ENCODE measurements at regions not wholly inside any gene's neighbourhood (a gene's known extent, or its start where the extent isn't known, plus 50 kb on each side); places are given as distances from the start of the nearest gene placed in this dataset.

DNA sequence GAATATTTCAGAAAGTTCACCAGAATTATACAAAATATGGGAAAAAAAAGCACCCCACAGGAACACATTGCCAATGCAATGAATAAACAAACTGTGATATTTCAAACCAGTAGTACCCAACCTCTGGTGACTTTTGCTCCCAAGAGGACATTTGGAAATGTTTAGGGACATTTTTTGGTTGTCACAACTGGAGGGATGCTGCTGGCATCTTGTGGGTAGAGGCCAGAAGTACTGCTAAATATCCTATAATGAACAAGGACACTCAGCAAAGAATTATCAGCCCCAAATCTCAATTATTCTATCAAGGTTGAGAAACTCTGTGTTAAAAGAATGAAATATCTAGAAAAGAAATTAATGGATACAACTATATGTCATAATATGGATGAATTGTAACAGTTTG is 1334.4 kb upstream of the FLRT2 start:
- Histone ChIP-seq H3K4me3 (ENCODE audit: low read depth, low read length) (no peak overlapping the region), H3K4me1 (ENCODE audit: control insufficient read depth, insufficient read depth, low read length, poor library complexity, severe bottlenecking) (no peaks in the 10 kb centered on the region), H3K36me3 (ENCODE audit: control insufficient read depth, insufficient read depth, low read length) (no peaks in the 10 kb centered on the region), H3K9me3 (ENCODE audit: control insufficient read depth in 2 of 2, low read length in 2 of 2) (peaks cover 0 to 5% of the 10 kb centered on the region in 2 experiments), H3K27me3 (ENCODE audit: control insufficient read depth, insufficient read depth, low read length) (no peaks in the 10 kb centered on the region), H3K27ac (ENCODE audit: insufficient read depth, low read length, poor library complexity, severe bottlenecking) (no peak overlapping the region)
- ATAC-seq (ENCODE audit: low read depth in 2 of 2) (no peak), DNase-seq (no peak)
- Mint-ChIP-seq H3K4me3 (no peak overlapping the region), H3K4me1 (no peaks in the 10 kb centered on the region), H3K36me3 (no peaks in the 10 kb centered on the region), H3K27me3 (no peaks in the 10 kb centered on the region), H3K9me3 (peaks cover 5 to 23% (median 10%) of the 10 kb centered on the region in 7 donors), H3K27ac (no peak overlapping the region)

DNA sequence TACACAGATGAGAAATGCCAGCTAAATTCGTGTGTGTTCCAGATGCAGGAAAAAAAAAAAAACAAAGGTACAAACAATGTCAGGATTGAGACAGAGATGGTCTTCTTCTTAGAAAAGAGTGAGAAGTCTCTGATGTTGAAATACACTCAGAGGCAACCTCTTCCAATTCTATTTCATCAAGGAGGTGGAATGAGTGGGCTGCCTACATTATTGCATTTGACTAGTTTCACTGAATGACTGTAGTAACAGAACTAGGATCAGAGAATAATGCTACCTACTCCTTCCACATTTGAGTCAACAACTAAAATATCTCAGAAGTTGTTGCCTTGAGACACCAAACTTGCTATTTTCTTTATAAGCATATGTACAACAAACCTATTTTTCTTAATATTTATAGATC is 1332.2 kb upstream of the FLRT2 start:
- no peaks in the 10 kb centered on the region for H3K27me3 Mint-ChIP-seq

DNA sequence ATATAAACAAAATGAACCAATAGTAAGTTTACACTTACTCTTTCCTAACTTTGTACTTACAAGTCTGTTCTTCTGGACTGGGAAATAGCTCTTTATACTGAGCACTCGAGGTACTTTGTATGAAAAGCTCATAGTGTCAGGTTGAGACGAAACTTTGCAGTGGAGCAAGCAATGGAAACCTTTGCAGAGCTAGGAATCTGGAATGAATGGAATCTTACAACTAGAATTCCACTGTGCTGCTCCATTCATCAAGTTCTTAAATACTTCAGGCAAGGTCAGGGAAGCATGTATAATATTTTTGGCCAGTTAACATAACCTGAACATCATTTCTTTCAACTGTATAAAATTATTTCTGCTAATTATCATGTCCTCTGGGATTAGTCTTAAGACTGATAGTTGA is 1327.5 kb upstream of the FLRT2 start:
- Mint-ChIP-seq H3K36me3 (no peaks in the 10 kb centered on the region), H3K27me3 (no peaks in the 10 kb centered on the region)

More for the DNA sequence above, 1332.2 kb upstream of the FLRT2 start:
- Mint-ChIP-seq H3K27ac (no peak overlapping the region), H3K36me3 (no peaks in the 10 kb centered on the region), H3K4me1 (no peaks in the 10 kb centered on the region), H3K4me3 (no peak overlapping the region), H3K9me3 (peaks cover 5 to 22% (median 12%) of the 10 kb centered on the region in 7 donors)
- Histone ChIP-seq H3K4me1 (ENCODE audit: control insufficient read depth, insufficient read depth, low read length, poor library complexity, severe bottlenecking) (no peaks in the 10 kb centered on the region), H3K36me3 (ENCODE audit: control insufficient read depth, insufficient read depth, low read length) (no peaks in the 10 kb centered on the region), H3K9me3 (ENCODE audit: control insufficient read depth in 2 of 2, low read length in 2 of 2) (peaks cover 3 to 22% of the 10 kb centered on the region in 2 experiments), H3K4me3 (ENCODE audit: low read depth, low read length) (no peak overlapping the region), H3K27ac (ENCODE audit: insufficient read depth, low read length, poor library complexity, severe bottlenecking) (no peak overlapping the region), H3K27me3 (ENCODE audit: control insufficient read depth, insufficient read depth, low read length) (no peaks in the 10 kb centered on the region)
- no peak for ATAC-seq (ENCODE audit: low read depth in 2 of 2)
- DNase-seq, result no peak

DNA sequence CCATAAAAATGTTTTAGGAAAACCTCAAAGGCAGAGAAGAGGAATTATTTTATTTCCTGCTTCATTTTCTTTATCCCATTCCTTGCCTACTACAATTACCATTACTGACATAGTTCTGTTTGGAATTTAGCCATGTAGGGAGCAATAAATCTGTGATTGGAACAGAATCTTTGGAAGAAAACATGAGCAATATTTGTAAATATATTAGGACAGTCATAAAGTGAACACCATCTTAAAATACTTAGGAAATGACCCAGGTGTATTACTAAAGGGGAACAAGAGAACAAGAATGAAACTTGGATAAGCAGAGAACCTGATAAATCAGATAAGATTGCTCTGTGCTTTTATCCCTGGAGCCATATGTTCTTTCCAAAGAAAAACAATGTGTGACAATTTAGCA is 1326.0 kb upstream of the FLRT2 start:
- H3K27ac Mint-ChIP-seq, result no peak overlapping the region
- H3K4me1 ChIP-seq (ENCODE audit: control insufficient read depth, insufficient read depth, low read length, poor library complexity, severe bottlenecking), result no peaks in the 10 kb centered on the region
- H3K9me3 Mint-ChIP-seq, result peaks cover 4 to 28% (median 10%) of the 10 kb centered on the region in 7 donors

More for the DNA sequence above, 1327.5 kb upstream of the FLRT2 start:
- Mint-ChIP-seq H3K27ac (no peak overlapping the region), H3K4me3 (no peak overlapping the region), H3K9me3 (peaks cover 5 to 26% (median 10%) of the 10 kb centered on the region in 7 donors), H3K4me1 (no peaks in the 10 kb centered on the region)
- DNase-seq (no peak), ATAC-seq (ENCODE audit: low read depth in 2 of 2) (no peak)
- Histone ChIP-seq H3K9me3 (ENCODE audit: control insufficient read depth in 2 of 2, low read length in 2 of 2) (peaks cover 3 to 24% of the 10 kb centered on the region in 2 experiments), H3K4me3 (ENCODE audit: low read depth, low read length) (no peak overlapping the region), H3K4me1 (ENCODE audit: control insufficient read depth, insufficient read depth, low read length, poor library complexity, severe bottlenecking) (no peaks in the 10 kb centered on the region), H3K36me3 (ENCODE audit: control insufficient read depth, insufficient read depth, low read length) (no peaks in the 10 kb centered on the region), H3K27ac (ENCODE audit: insufficient read depth, low read length, poor library complexity, severe bottlenecking) (no peak overlapping the region), H3K27me3 (ENCODE audit: control insufficient read depth, insufficient read depth, low read length) (no peaks in the 10 kb centered on the region)

DNA sequence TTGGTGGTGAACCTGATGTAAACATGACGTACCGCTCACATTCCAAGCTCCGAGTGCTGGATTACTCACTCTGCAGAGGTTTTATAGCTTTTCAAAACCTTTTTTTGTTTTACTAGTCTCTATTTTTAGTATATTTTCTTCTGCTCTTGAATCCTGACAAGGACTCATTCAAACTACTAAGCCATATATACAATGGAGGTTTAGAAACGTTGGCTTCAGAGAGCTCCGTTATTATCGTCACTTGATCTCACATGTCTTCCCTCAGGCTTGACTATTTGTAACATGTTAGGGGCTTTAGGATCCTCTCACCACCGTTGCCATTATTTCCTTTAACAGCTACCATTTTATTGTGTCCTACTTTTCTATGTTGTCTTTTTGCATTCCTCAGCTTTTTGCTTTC is 1321.5 kb upstream of the FLRT2 start:
- H3K9me3 ChIP-seq (ENCODE audit: control insufficient read depth in 2 of 2, low read length in 2 of 2), result peaks cover 0 to 13% of the 10 kb centered on the region in 2 experiments
- Mint-ChIP-seq H3K36me3 (no peaks in the 10 kb centered on the region), H3K27ac (no peak overlapping the region), H3K4me3 (no peak overlapping the region), H3K27me3 (no peaks in the 10 kb centered on the region), H3K4me1 (no peaks in the 10 kb centered on the region), H3K9me3 (peaks cover 1 to 27% (median 8%) of the 10 kb centered on the region in 7 donors)
- no peak for ATAC-seq (ENCODE audit: low read depth in 2 of 2)
- no peaks in the 10 kb centered on the region for H3K36me3 ChIP-seq (ENCODE audit: control insufficient read depth, insufficient read depth, low read length)
- no peaks in the 10 kb centered on the region for H3K4me1 ChIP-seq (ENCODE audit: control insufficient read depth, insufficient read depth, low read length, poor library complexity, severe bottlenecking)
- no peaks in the 10 kb centered on the region for H3K27me3 ChIP-seq (ENCODE audit: control insufficient read depth, insufficient read depth, low read length)
- no peak overlapping the region for H3K27ac ChIP-seq (ENCODE audit: insufficient read depth, low read length, poor library complexity, severe bottlenecking)
- DNase-seq, result no peak
- H3K4me3 ChIP-seq (ENCODE audit: low read depth, low read length), result no peak overlapping the region

More for the DNA sequence above, 1326.0 kb upstream of the FLRT2 start:
- H3K4me1 Mint-ChIP-seq, result no peaks in the 10 kb centered on the region
- no peak for ATAC-seq (ENCODE audit: low read depth in 2 of 2)
- DNase-seq, result no peak
- H3K9me3 ChIP-seq (ENCODE audit: control insufficient read depth in 2 of 2, low read length in 2 of 2), result peaks cover 3 to 29% of the 10 kb centered on the region in 2 experiments
- no peaks in the 10 kb centered on the region for H3K27me3 ChIP-seq (ENCODE audit: control insufficient read depth, insufficient read depth, low read length)
- no peaks in the 10 kb centered on the region for H3K36me3 ChIP-seq (ENCODE audit: control insufficient read depth, insufficient read depth, low read length)
- H3K4me3 ChIP-seq (ENCODE audit: low read depth, low read length), result no peak overlapping the region
- no peaks in the 10 kb centered on the region for H3K36me3 Mint-ChIP-seq
- H3K27ac ChIP-seq (ENCODE audit: insufficient read depth, low read length, poor library complexity, severe bottlenecking), result no peak overlapping the region
- H3K27me3 Mint-ChIP-seq, result no peaks in the 10 kb centered on the region
- no peak overlapping the region for H3K4me3 Mint-ChIP-seq

DNA sequence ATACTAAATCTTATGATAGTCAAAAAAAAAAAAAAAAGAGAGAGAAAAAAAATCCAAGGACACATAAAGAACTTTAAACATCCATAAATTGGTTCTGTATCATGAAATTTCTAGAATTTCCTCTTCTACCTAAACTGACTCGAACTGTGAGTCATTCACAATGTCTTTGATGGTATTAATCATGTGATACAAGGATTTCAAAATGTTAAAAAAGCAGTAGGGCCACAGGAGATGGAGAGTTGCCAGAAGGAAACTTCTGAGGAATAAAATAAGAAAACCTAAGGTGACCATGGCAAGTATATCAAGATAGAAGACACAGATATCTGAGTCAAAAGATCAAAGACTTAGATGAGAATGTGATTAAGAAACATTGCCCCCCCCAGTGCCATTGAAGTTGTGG is 1320.9 kb upstream of the FLRT2 start:
- H3K27me3 ChIP-seq (ENCODE audit: control insufficient read depth, insufficient read depth, low read length), result no peaks in the 10 kb centered on the region

DNA sequence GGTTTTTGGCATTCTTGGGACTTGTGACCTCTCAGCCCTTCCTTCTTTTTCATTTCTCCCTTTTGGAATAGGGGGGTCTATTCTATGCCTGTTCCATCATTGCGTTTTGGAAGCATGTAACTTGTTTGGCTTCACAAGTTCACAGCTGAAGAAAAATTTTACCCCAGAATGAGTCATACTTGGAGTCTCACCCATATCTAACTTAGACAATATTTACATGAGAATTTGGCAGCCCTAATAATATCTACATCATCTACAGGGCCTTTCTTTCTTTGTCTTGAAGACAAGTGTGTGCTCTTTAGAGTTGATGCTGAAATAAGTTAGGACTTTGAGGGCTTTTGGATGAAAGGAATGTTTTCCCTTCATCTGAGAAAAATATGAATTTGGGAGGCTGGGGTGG is 1312.9 kb upstream of the FLRT2 start:
- no peaks in the 10 kb centered on the region for H3K27me3 ChIP-seq (ENCODE audit: control insufficient read depth, insufficient read depth, low read length)
- Mint-ChIP-seq H3K4me3 (no peak overlapping the region), H3K4me1 (no peaks in the 10 kb centered on the region), H3K36me3 (no peaks in the 10 kb centered on the region), H3K27me3 (no peaks in the 10 kb centered on the region), H3K9me3 (peaks cover 2 to 22% (median 9%) of the 10 kb centered on the region in 7 donors), H3K27ac (no peak overlapping the region)
- DNase-seq (no peak), ATAC-seq (ENCODE audit: low read depth in 2 of 2) (no peak)
- H3K9me3 ChIP-seq (ENCODE audit: control insufficient read depth in 2 of 2, low read length in 2 of 2), result peaks cover 1 to 2% of the 10 kb centered on the region in 2 experiments
- no peak overlapping the region for H3K4me3 ChIP-seq (ENCODE audit: low read depth, low read length)
- no peaks in the 10 kb centered on the region for H3K4me1 ChIP-seq (ENCODE audit: control insufficient read depth, insufficient read depth, low read length, poor library complexity, severe bottlenecking)
- H3K27ac ChIP-seq (ENCODE audit: insufficient read depth, low read length, poor library complexity, severe bottlenecking), result no peak overlapping the region
- no peaks in the 10 kb centered on the region for H3K36me3 ChIP-seq (ENCODE audit: control insufficient read depth, insufficient read depth, low read length)

More for the DNA sequence above, 1320.9 kb upstream of the FLRT2 start:
- Histone ChIP-seq H3K36me3 (ENCODE audit: control insufficient read depth, insufficient read depth, low read length) (no peaks in the 10 kb centered on the region), H3K27ac (ENCODE audit: insufficient read depth, low read length, poor library complexity, severe bottlenecking) (no peak overlapping the region), H3K4me3 (ENCODE audit: low read depth, low read length) (no peak overlapping the region), H3K9me3 (ENCODE audit: control insufficient read depth in 2 of 2, low read length in 2 of 2) (peaks cover 0 to 13% of the 10 kb centered on the region in 2 experiments), H3K4me1 (ENCODE audit: control insufficient read depth, insufficient read depth, low read length, poor library complexity, severe bottlenecking) (no peaks in the 10 kb centered on the region)
- no peak overlapping the region for H3K27ac Mint-ChIP-seq
- no peak overlapping the region for H3K4me3 Mint-ChIP-seq
- H3K9me3 Mint-ChIP-seq, result peaks cover 1 to 27% (median 8%) of the 10 kb centered on the region in 7 donors
- no peaks in the 10 kb centered on the region for H3K27me3 Mint-ChIP-seq
- no peak for ATAC-seq (ENCODE audit: low read depth in 2 of 2)
- H3K36me3 Mint-ChIP-seq, result no peaks in the 10 kb centered on the region
- no peaks in the 10 kb centered on the region for H3K4me1 Mint-ChIP-seq
- no peak for DNase-seq

DNA sequence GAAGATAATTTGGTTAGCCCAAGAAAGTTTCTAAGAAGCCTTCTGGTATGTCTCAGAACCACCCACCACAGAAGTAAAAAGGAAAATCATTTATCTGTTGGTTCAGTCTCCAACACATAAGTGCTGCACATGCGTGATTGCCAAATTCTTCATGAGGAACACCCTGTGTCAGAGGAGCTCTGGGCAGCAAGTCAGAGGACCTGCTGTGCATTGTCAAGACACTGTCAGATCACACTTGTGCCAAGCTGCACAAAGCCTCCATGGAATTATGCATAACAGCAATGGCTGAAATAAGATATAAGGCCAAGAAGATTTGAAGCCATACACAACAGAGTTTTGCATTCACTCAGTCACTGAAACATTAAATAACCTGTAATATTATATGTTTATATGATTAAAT is 1304.7 kb upstream of the FLRT2 start:
- Mint-ChIP-seq H3K27me3 (no peaks in the 10 kb centered on the region), H3K4me1 (no peaks in the 10 kb centered on the region), H3K36me3 (no peaks in the 10 kb centered on the region), H3K27ac (no peak overlapping the region), H3K4me3 (no peak overlapping the region), H3K9me3 (peaks cover 0 to 6% (median 2%) of the 10 kb centered on the region in 7 donors)
- ATAC-seq (ENCODE audit: low read depth in 2 of 2) (no peak), DNase-seq (no peak)
- no peaks in the 10 kb centered on the region for H3K36me3 ChIP-seq (ENCODE audit: control insufficient read depth, insufficient read depth, low read length)
- H3K9me3 ChIP-seq (ENCODE audit: control insufficient read depth in 2 of 2, low read length in 2 of 2), result no peaks in the 10 kb centered on the region
- no peak overlapping the region for H3K27ac ChIP-seq (ENCODE audit: insufficient read depth, low read length, poor library complexity, severe bottlenecking)
- H3K27me3 ChIP-seq (ENCODE audit: control insufficient read depth, insufficient read depth, low read length), result no peaks in the 10 kb centered on the region
- no peaks in the 10 kb centered on the region for H3K4me1 ChIP-seq (ENCODE audit: control insufficient read depth, insufficient read depth, low read length, poor library complexity, severe bottlenecking)
- no peak overlapping the region for H3K4me3 ChIP-seq (ENCODE audit: low read depth, low read length)
